ENCODE measurements at regions not wholly inside any gene's neighbourhood (a gene's known extent, or its start where the extent isn't known, plus 50 kb on each side); places are given as distances from the start of the nearest gene placed in this dataset.

DNA sequence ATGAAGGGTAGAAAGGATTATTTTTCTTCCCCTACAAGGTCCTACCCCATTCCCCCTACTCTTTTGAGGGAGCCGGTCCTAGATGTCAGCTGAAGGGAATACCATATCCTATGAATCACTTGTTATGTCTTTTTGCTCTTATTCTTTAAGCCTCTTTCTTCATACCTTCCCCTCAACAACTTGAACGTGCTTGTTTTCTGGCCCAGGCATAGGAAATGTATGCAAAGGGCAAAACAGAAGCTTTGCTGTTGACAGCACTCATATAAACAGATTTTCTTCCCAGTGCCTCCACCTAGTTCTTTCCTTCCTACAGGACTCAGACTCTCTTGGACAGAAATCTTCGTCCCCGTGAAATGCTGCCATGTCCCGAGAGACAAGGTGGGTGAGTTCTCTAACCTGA, 64.6 kb downstream of the TMEM17 start:
- Histone ChIP-seq H3K4me2 (ENCODE audit: low read length) (no peak overlapping the region), H3K27me3 (ENCODE audit: control insufficient read depth, insufficient read depth, low read length) (no peaks in the 10 kb centered on the region), H3K4me3 (ENCODE audit: low read depth, low read length) (no peak overlapping the region), H3K79me2 (no peaks in the 10 kb centered on the region), H3K36me3 (ENCODE audit: control insufficient read depth, insufficient read depth, low read length) (no peaks in the 10 kb centered on the region), H3K27ac (no peak overlapping the region), H3K9me3 (ENCODE audit: control insufficient read depth, low read length) (no peaks in the 10 kb centered on the region), H3K9ac (no peak overlapping the region), H3K4me1 (no peaks in the 10 kb centered on the region), H2AFZ (no peak overlapping the region)
- no peak for TF ChIP-seq CTCF (IDR thresholded peaks at IDR 0.05)

DNA sequence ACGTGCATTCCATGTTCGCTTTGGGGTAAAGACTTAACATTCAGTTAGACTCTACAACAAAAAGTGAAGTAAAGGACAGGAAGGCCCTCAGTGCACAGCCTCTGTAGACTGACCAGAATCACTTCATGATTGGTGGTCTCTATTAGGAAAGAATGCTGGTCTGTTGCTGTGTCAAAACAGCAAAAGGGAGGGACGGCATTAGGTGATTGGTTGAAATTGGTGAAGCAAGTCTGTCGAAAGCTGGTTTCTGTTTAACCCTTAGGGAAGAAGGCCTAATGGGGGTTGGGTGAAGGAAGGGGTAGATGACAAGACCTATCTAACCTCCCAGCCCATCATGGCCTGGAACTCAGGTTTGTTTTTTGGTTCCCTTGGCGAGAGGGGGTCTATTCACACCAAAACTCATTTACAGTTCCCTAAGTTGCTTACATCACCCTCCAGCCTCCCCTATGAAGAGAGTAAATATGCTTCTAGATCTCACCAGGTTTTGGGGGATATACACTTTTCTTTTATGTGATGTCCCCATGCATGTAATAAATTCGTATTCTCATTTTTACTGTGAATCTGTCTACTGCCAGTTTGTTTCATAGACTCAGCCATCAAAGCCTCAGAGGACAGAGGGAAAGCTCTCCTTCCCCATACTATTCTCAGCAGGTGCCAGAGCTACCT, 65.6 kb downstream of the TMEM17 start:
- Histone ChIP-seq H3K4me1 (no peaks in the 10 kb centered on the region), H3K36me3 (ENCODE audit: control insufficient read depth, insufficient read depth, low read length) (no peaks in the 10 kb centered on the region), H2AFZ (no peak overlapping the region), H3K9me3 (ENCODE audit: control insufficient read depth, low read length) (no peaks in the 10 kb centered on the region), H3K27ac (no peak overlapping the region), H3K4me3 (ENCODE audit: low read depth, low read length) (no peak overlapping the region), H3K27me3 (ENCODE audit: control insufficient read depth, insufficient read depth, low read length) (no peaks in the 10 kb centered on the region), H3K79me2 (no peaks in the 10 kb centered on the region), H3K9ac (no peak overlapping the region), H3K4me2 (ENCODE audit: low read length) (no peak overlapping the region)
- TF ChIP-seq CTCF (IDR thresholded peaks at IDR 0.05) = no peak

DNA sequence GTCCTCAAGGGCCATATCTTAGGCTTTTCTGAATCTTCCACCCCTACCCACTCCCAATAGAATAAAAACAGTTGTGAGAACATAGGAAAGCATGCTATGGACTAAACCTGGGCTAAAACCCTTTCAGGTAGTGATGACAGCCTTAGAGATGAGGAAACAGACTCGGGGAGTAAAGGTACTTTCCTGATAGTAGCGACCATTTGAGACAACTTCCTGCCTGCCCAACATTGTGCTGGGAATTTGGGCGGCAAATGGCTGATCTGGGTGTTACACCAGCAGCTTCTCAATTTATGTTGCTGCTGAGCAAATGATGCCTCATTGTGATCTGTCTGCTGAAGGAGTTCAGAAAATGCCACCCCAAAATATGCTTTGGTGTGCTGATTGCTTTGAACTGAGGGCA, 66.6 kb downstream of the TMEM17 start:
- no peak for TF ChIP-seq CTCF (IDR thresholded peaks at IDR 0.05)
- Histone ChIP-seq H2AFZ (no peak overlapping the region), H3K79me2 (no peaks in the 10 kb centered on the region), H3K27me3 (ENCODE audit: control insufficient read depth, insufficient read depth, low read length) (no peaks in the 10 kb centered on the region), H3K4me3 (ENCODE audit: low read depth, low read length) (no peak overlapping the region), H3K27ac (no peak overlapping the region), H3K36me3 (ENCODE audit: control insufficient read depth, insufficient read depth, low read length) (no peaks in the 10 kb centered on the region), H3K4me1 (no peaks in the 10 kb centered on the region), H3K9me3 (ENCODE audit: control insufficient read depth, low read length) (no peaks in the 10 kb centered on the region), H3K9ac (no peak overlapping the region), H3K4me2 (ENCODE audit: low read length) (no peak overlapping the region)

DNA sequence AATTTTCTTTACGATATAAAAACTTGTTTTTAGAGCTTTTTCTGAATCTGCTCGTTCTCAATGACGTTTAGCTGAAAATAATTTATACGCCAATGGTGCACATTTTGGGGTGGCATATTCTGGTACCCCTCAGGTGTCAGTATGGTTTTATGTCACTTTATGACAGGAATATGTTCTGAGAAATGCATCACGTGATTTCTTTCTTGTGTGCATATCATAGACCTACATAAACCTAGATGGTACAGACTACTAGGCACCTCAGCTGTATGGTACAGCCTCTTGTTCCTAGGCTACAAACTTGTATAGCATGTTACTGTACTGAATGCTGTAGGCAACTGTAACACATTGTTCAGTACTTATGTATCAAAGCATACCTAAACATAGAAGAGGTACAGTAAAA, 68.2 kb downstream of the TMEM17 start:
- Histone ChIP-seq H3K27ac (no peak overlapping the region), H3K4me2 (ENCODE audit: low read length) (no peak overlapping the region), H3K27me3 (ENCODE audit: control insufficient read depth, insufficient read depth, low read length) (no peaks in the 10 kb centered on the region), H3K36me3 (ENCODE audit: control insufficient read depth, insufficient read depth, low read length) (no peaks in the 10 kb centered on the region), H3K79me2 (no peaks in the 10 kb centered on the region), H3K4me3 (ENCODE audit: low read depth, low read length) (no peak overlapping the region), H3K9ac (no peak overlapping the region), H2AFZ (no peak overlapping the region), H3K9me3 (ENCODE audit: control insufficient read depth, low read length) (no peaks in the 10 kb centered on the region), H3K4me1 (no peaks in the 10 kb centered on the region)
- no peak for TF ChIP-seq CTCF (IDR thresholded peaks at IDR 0.05)

- Histone ChIP-seq H3K36me3 (ENCODE audit: control insufficient read depth, insufficient read depth, low read length) (no peaks in the 10 kb centered on the region), H2AFZ (no peak overlapping the region), H3K4me3 (ENCODE audit: low read depth, low read length) (no peak overlapping the region), H3K27me3 (ENCODE audit: control insufficient read depth, insufficient read depth, low read length) (no peaks in the 10 kb centered on the region), H3K4me1 (no peaks in the 10 kb centered on the region), H3K27ac (no peak overlapping the region), H3K79me2 (no peaks in the 10 kb centered on the region), H3K9me3 (ENCODE audit: control insufficient read depth, low read length) (no peaks in the 10 kb centered on the region), H3K4me2 (ENCODE audit: low read length) (no peak overlapping the region), H3K9ac (no peak overlapping the region)
- no peak for TF ChIP-seq CTCF (IDR thresholded peaks at IDR 0.05)
Observed at GRCh38 chr2:62435720-62436119, 70.3 kb downstream of the TMEM17 start.
